NCI-H128 (cell line): ENCODE measurements at regions not wholly inside any gene's neighbourhood (a gene's known extent, or its start where the extent isn't known, plus 50 kb on each side); places are given as distances from the start of the nearest gene placed in this dataset.
"Not testable (repeated sequence)": the region's sequence is repeated elsewhere in the genome, so short reads cannot be mapped to it uniquely, and the experiment has no call there.

Source experiments
- DNase-seq: peaks from one replicate; lab custom pipeline; 2025; ENCODE audit not compliant: unreplicated experiment; lab: John Stamatoyannopoulos, UW

GRCh38 chr12:105862163-105862821, 276.5 kb downstream of the NUAK1 start:
- no peak for DNase-seq

- DNase-seq, result no peak
Measured at GRCh38 chr12:105864316-105864715, 274.4 kb downstream of the NUAK1 start.

DNA sequence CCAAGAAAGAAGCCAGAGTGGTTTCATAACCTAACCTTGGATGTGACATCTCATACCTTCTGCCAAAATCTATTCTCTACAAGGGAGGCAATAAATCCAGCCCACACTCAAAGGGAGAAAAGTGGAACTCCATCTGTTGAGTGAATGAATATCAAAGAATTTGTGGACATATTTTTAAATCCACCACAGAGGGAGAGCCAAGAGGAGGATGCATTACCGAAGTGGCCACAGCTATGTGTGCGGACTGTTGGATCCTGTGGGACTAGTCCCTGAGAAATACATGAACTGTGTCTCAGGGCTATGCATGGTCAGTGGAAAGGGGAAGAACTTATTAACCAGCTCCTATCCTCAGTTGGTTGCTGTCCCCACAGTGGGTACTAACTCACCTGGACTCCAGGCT, 273.9 kb downstream of the NUAK1 start:
- DNase-seq, result no peak

GRCh38 chr12:105865886-105866285, 272.9 kb downstream of the NUAK1 start:
- no peak for DNase-seq

DNA sequence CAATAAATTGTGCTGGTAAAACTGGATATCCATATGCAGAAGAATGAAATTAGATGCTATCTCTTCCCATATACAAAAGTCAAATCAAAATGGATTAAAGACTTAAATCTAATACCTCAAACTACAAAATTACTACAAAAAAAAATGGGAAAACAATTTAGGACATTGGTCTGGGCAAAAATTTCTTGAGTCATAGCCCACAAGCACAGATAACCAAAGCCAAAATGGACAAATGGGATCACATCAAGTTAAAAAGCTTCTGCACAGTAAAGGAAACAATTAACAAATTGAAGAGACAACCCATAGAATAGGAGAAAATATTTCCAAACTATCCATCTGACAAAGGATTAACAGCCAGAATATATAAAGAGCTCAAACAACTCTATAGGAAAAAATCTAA, 264.6 kb downstream of the NUAK1 start:
- DNase-seq, result no peak

- DNase-seq, result no peak
Measured at GRCh38 chr12:105876396-105876927, 262.3 kb downstream of the NUAK1 start.

GRCh38 chr12:105878964-105879363, 259.8 kb downstream of the NUAK1 start:
- DNase-seq, result no peak

GRCh38 chr12:105880824-105881388, 257.8 kb downstream of the NUAK1 start:
- DNase-seq, result no peak

DNA sequence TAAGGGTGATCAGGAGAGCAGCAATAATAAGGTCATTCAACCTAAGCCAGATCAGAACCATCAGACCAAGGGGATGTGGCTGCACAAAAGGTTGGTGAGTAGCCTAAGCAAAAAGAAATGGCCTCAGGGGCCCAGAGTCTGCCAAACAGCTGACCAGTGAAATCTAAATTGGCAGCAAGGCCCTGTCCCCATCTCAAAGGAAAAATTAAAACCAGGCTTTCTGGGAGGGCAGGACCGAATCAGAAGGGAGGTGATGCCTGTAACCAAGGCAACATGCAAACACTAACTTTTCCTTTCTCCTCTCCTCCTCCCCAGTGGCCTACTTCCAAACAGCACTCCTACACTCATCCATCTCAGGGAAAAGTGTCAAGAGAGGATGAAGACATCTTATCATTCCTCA, 256.4 kb downstream of the NUAK1 start:
- no peak for DNase-seq

DNA sequence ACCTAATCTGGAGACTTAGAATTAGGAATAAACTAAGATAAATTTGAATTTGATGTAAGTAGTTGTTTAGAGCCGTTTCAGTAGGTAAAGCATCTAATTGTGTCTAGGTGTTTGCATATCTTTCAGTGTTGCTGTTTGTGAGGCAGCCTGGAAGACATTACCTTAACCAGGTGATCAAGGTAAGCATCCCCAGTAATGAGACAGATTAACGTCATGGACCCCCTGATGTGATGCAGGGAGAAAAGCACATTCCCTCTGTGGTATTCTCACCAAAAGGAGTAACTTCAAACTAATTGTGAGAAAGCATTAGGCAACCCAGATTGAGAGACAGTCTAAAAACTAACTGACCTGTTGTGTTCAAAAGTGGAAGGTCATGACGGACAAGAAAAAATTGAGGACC, 251.6 kb downstream of the NUAK1 start:
- no peak for DNase-seq

- DNase-seq, result no peak
Measured at GRCh38 chr12:105888696-105889095, 250.1 kb downstream of the NUAK1 start.

- DNase-seq, result no peak
Measured at GRCh38 chr12:105892362-105892910, 246.3 kb downstream of the NUAK1 start.

DNA sequence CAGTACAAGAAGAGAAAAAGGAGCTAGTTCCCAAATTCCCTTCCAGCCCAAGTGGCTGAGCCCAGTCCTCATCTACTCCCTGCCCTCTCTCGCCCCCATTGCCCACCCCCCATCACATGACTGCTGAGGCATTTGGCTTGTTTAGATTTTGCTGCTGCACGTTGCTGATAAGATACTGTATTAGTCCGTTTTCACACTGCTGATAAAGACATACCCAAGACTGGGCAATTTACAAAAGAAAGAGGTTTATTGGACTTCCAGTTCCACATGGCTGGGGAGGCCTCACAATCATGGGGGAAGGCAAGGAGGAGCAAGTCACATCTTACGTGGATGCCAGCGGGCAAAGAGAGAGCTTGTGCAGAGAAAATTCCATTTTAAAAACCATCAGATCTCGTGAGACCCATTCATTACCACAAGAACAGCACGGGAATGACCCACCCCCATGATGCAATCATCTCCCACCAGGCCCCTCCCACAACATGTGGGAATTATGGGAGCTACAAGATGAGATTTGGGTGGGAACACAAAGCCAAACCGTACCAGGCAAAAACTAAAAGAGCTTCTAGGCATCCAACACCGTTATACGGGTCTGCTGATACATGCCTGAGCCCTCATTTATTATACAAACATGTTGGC, 243.4 kb downstream of the NUAK1 start:
- not testable (repeated sequence) for DNase-seq

GRCh38 chr12:105897311-105897725, 241.4 kb downstream of the NUAK1 start:
- DNase-seq, result no peak

- DNase-seq, result not testable (repeated sequence)
Measured at GRCh38 chr12:105898271-105898670, 240.5 kb downstream of the NUAK1 start.

GRCh38 chr12:105899589-105899988, 239.2 kb downstream of the NUAK1 start:
- DNase-seq, result no peak

- no peak for DNase-seq
Measured at GRCh38 chr12:105906561-105906960, 232.2 kb downstream of the NUAK1 start.

GRCh38 chr12:105907982-105908381, 230.8 kb downstream of the NUAK1 start:
- no peak for DNase-seq

DNA sequence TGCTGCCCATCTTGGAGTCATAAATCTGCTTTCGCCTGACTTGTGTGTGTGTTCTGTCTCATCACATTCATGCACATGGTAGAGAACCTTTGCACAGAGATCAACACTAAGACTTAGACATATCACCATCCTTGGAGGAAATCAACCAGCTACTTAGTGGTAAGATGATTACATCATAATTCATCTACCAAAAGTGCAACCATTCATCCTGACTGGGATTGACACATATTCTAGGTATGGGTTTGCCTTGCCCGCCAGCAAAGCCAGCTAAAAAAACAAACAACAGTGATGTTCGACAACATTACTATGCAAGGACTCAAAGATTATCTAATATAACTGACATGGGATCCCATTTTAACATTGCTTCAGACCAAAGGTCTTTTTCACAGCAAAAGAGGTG, 228.7 kb downstream of the NUAK1 start:
- DNase-seq, result no peak

DNA sequence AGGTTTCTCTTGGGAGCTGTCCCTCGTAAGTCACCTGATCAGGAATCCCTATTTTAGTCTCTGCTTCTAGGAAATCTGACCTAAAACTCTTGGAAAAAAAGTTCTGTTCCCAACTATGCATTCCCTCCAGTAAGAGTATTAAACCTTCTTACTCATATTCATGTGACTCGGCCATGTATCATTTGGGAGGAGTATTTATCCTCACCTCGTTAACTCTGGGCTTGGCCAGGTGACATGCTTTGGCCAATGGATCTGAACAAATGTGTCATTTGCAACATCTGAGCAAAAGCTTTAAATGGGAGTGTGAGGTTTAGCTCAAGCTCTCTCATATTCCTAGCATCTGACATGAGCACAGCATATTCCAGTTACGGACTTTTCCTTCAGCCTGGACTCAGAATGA, 226.8 kb downstream of the NUAK1 start:
- no peak for DNase-seq

DNA sequence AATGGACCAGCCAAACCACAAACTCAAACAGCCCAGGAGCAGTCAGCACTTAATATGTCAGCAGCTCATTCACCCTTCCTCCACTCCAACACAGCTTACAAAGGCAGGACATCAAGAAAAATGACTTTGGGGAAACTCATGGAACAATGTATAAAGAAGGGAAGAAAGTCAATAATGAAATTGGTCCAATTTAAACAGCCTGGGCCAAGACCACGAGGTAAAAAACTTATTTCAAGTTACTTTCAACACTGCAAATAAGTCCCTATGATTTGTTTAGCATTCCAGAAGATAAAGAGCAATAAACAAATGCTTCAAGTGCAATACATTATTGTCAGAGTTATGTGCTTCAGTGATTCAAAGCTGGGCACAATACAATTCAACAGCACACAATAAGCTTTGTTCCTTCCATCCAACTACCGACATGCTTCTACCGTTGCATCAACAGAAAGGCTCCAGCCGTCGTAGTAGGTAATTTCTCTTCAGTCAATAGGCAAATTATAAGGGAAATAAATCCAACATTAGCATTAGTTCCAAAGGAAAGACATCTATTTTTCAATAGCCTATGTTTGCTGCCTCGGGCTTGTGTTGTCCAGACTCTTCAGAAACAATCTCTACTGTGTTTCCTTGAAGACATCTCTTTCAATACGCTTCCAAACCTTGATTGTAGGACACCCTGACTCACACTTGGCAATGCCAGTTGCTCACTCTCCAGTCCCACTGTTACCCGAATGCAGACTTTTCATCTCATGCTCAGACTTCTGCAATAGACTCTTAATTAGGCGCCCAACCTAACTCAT, 225.7 kb downstream of the NUAK1 start:
- DNase-seq, result no peak
